ENCODE measurements at regions not wholly inside any gene's neighbourhood (a gene's known extent, or its start where the extent isn't known, plus 50 kb on each side); places are given as distances from the start of the nearest gene placed in this dataset.
"Not testable (repeated sequence)": the region's sequence is repeated elsewhere in the genome, so short reads cannot be mapped to it uniquely, and the experiment has no call there.

- Histone ChIP-seq H3K27ac (no peak overlapping the region), H3K27me3 (no peaks in the 10 kb centered on the region), H3K4me1 (peaks cover 0 to 14% (median 2%) of the 10 kb centered on the region in 4 donors), H3K36me3 (no peaks in the 10 kb centered on the region), H3K9me3 (no peaks in the 10 kb centered on the region), H3K4me3 (no peak overlapping the region)
- WGBS, 2 donors, result 87 to 93% methylated on average over 1 of the region's 1 CpG
- DNase-seq, result no peak
- TF ChIP-seq EP300 (IDR thresholded peaks at IDR 0.05) (no peak), POLR2A (IDR thresholded peaks at IDR 0.05) (no peak)
- intact Hi-C loops (cut with DNase I), result no loop called here
Observed at GRCh38 chr4:66486068-66486467, 815.8 kb upstream of the EPHA5 start.

GRCh38 chr4:66482186-66482585, 811.9 kb upstream of the EPHA5 start:
- Histone ChIP-seq H3K4me3 (no peak overlapping the region), H3K36me3 (no peaks in the 10 kb centered on the region), H3K9me3 (no peaks in the 10 kb centered on the region), H3K4me1 (peaks cover 0 to 14% (median 2%) of the 10 kb centered on the region in 4 donors), H3K27ac (no peak overlapping the region), H3K27me3 (no peaks in the 10 kb centered on the region)
- WGBS, 2 donors, result 59 to 72% methylated on average over 1 of the region's 1 CpG
- intact Hi-C loops (cut with DNase I), result no loop called here
- no peak for DNase-seq
- TF ChIP-seq EP300 (IDR thresholded peaks at IDR 0.05), result no peak
- TF ChIP-seq POLR2A (IDR thresholded peaks at IDR 0.05), result no peak
- no peak for TF ChIP-seq POLR2AphosphoS5 (IDR thresholded peaks at IDR 0.05)

- whole genome bisulfite sequencing, 2 donors, result 67 to 71% methylated on average over 3 of the region's 3 CpGs
- Histone ChIP-seq H3K4me3 (no peak overlapping the region), H3K4me1 (no peaks in the 10 kb centered on the region), H3K9me3 (no peaks in the 10 kb centered on the region), H3K27me3 (no peaks in the 10 kb centered on the region), H3K27ac (no peak overlapping the region), H3K36me3 (no peaks in the 10 kb centered on the region)
- intact Hi-C loops (cut with DNase I), result no loop called here
- DNase-seq, result no peak
- no peak for TF ChIP-seq CTCF (IDR thresholded peaks at IDR 0.05)
- no peak for TF ChIP-seq EP300 (IDR thresholded peaks at IDR 0.05)
- no peak for TF ChIP-seq POLR2AphosphoS5 (IDR thresholded peaks at IDR 0.05)
- TF ChIP-seq POLR2A (IDR thresholded peaks at IDR 0.05), result no peak
Observed at GRCh38 chr4:66475596-66475995, 805.3 kb upstream of the EPHA5 start.

- H3K4me1 ChIP-seq, result no peaks in the 10 kb centered on the region
- H3K9me3 ChIP-seq, result no peaks in the 10 kb centered on the region
- no peak overlapping the region for H3K27ac ChIP-seq
- intact Hi-C loops (cut with DNase I), result no loop called here
- TF ChIP-seq POLR2AphosphoS5 (IDR thresholded peaks at IDR 0.05) (no peak), EP300 (IDR thresholded peaks at IDR 0.05) (no peak), POLR2A (IDR thresholded peaks at IDR 0.05) (no peak), CTCF (IDR thresholded peaks at IDR 0.05) (no peak)
- H3K4me3 ChIP-seq, result no peak overlapping the region
- no peak for DNase-seq
- no peaks in the 10 kb centered on the region for H3K27me3 ChIP-seq
- WGBS, 2 donors, result 83 to 92% methylated on average over 4 of the region's 4 CpGs
- H3K36me3 ChIP-seq, result no peaks in the 10 kb centered on the region
Observed at GRCh38 chr4:66465111-66465510, 794.8 kb upstream of the EPHA5 start.

- H3K27me3 ChIP-seq; H3K36me3 ChIP-seq; H3K27ac ChIP-seq; DNase-seq; H3K4me1 ChIP-seq; intact Hi-C loops (cut with DNase I); H3K4me3 ChIP-seq; H3K9me3 ChIP-seq: not testable (repeated sequence)
- WGBS, 2 donors, result 76 to 77% methylated on average over 7 of the region's 7 CpGs
Observed at GRCh38 chr4:66462890-66463289, 792.6 kb upstream of the EPHA5 start.

- Histone ChIP-seq H3K36me3 (no peaks in the 10 kb centered on the region), H3K27ac (no peak overlapping the region), H3K9me3 (no peaks in the 10 kb centered on the region), H3K27me3 (no peaks in the 10 kb centered on the region), H3K4me1 (no peaks in the 10 kb centered on the region), H3K4me3 (no peak overlapping the region)
- intact Hi-C loops (cut with DNase I), result no loop called here
- no peak for TF ChIP-seq POLR2AphosphoS5 (IDR thresholded peaks at IDR 0.05)
- TF ChIP-seq CTCF (IDR thresholded peaks at IDR 0.05), result no peak
- no peak for TF ChIP-seq EP300 (IDR thresholded peaks at IDR 0.05)
- TF ChIP-seq POLR2A (IDR thresholded peaks at IDR 0.05), result no peak
- no peak for DNase-seq
Observed at GRCh38 chr4:66451741-66452140, 781.5 kb upstream of the EPHA5 start.
